22Rv1 (cell line): ENCODE measurements at regions not wholly inside any gene's neighbourhood (a gene's known extent, or its start where the extent isn't known, plus 50 kb on each side); places are given as distances from the start of the nearest gene placed in this dataset.

Experiments
- CTCF ChIP-seq: fragments of 450-650 bp; IDR thresholded peaks from 2 replicates; pipeline ENCODE4 v1.5.1; 2017; ENCODE audit warnings: mild to moderate bottlenecking
- ZFX ChIP-seq: fragments of 450-650 bp; IDR thresholded peaks from 2 replicates; pipeline ENCODE4 v1.6.1; 2017; ENCODE audit warnings: antibody characterized with exemption, borderline replicate concordance

GRCh38 chr2:207437524-207438143 lies 92.1 kb upstream of the CREB1 start:
- TF ChIP-seq CTCF (no peak), ZFX (no peak)
